HG02884 (cell line): ENCODE measurements at regions not wholly inside any gene's neighbourhood (a gene's known extent, or its start where the extent isn't known, plus 50 kb on each side); places are given as distances from the start of the nearest gene placed in this dataset.

Experiments used
- ATAC-seq: cut with Tn5 transposase; IDR thresholded peaks from one replicate; pipeline ENCODE4 v1.9.1; 2021; ENCODE audit warnings: mild to moderate bottlenecking, moderate library complexity; ENCODE audit not compliant: unreplicated experiment

DNA sequence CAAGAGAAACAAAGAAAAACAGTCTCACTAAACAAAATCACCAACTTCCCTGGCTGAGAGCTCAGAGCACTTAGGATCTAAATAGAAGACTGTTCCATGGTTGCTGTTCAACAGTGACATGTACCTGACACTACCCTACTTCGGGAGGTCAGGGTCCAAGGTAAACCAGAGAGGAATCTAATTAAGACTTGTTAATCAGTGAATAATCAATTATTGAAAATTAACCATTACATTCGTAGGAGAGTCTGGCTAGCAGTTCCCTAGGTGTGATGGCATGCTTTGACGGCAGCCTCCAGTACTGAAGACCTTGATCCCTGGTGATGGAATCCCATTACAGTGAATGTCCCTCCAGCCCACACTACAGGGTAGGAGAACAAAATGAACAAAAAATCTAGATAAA, 154.0 kb upstream of the AFDN start:
- ATAC-seq = no peak

DNA sequence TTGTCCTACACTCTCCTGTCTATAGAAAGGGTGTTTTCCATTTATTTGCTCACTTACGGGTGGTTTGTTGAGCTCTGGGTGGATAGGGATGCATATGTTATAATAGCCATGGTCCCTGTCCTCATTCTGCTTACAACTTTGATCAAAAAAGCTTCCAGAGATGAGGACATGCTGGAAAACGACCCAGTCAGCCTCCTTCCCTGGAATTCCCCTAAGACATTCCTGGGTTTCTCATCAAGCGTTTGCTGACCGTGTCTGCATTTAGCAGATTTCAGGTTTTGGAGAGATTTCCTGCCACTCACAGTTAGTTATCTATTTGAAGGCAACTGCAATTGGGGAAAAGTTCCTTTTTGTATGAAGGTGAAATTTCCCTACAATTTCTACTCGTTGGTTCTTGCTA, 152.8 kb upstream of the AFDN start:
- no peak for ATAC-seq

GRCh38 chr6:167674486-167674885, 152.2 kb upstream of the AFDN start:
- ATAC-seq = no peak

DNA sequence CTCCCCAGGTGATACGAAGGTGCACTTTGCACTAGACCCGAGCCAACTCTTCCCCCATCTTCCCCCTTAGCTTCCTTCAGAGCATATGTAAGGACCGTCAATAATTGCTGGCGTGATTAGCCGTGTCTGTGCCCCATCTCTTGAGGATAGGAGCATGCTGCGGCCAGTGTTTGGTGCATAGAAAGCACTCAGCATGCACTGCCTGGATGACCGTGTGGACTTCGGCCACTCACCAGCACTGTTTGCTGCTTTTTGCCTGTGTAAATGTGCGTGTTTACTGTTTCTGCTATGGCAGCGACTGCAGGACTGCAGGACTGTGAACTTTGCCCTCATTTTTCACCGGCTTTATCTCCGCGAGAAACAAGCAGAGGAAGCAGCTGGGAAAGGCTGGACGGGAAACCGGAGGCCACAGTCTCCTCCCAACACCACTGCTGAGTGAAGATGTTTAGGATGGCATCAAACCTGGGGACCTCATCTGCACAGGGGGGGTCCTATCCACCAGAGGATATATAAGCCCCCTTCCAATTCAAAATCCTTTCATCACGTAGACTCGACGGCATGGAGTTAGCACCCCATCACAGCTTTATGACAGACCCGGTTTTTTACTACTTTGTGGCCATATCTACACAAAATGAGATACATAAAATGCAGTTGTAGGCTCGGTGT, 150.6 kb upstream of the AFDN start:
- no peak for ATAC-seq

DNA sequence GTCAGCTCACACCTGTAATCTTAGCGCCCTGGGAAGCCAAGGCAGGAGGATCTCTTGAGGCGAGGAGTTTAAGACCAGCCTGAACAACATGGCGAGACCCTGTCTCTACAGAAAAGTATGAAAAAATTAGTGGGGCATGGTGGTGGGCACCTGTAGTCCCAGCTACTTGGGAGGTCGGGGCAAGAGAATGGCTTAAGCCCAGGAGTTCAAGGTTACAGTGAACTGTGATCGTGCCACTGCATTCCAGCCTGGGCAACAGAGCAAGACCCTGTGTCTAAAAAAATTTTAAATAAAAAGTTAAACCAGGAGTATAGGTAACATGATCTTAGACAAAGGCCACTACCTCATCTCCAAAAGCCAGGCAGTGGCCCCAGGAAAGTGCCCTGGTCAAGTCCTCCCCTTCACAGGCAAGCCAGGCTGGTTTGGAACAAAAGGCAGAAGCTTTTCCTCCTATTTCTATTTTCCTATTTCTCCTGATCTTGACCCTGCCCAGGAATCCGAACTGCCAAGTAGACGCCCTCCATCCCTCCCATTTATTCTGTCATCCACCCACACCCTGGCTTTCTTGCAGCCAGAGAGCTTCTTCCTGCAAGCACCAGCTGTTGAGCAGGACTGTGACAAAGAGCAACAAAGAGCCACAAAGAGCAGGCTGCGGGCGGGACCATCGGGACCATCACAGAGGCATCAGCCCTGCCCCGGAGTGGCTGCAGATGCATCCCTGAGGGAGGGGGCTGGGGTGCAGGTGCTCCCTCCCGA, 149.9 kb upstream of the AFDN start:
- ATAC-seq = no peak

- ATAC-seq = no peak
These were observed 149.3 kb upstream of the AFDN start for GRCh38 chr6:167677422-167677789.

- no peak for ATAC-seq
These were observed 148.3 kb upstream of the AFDN start for GRCh38 chr6:167678102-167679101.

GRCh38 chr6:167679122-167679736, 147.5 kb upstream of the AFDN start:
- no peak for ATAC-seq

DNA sequence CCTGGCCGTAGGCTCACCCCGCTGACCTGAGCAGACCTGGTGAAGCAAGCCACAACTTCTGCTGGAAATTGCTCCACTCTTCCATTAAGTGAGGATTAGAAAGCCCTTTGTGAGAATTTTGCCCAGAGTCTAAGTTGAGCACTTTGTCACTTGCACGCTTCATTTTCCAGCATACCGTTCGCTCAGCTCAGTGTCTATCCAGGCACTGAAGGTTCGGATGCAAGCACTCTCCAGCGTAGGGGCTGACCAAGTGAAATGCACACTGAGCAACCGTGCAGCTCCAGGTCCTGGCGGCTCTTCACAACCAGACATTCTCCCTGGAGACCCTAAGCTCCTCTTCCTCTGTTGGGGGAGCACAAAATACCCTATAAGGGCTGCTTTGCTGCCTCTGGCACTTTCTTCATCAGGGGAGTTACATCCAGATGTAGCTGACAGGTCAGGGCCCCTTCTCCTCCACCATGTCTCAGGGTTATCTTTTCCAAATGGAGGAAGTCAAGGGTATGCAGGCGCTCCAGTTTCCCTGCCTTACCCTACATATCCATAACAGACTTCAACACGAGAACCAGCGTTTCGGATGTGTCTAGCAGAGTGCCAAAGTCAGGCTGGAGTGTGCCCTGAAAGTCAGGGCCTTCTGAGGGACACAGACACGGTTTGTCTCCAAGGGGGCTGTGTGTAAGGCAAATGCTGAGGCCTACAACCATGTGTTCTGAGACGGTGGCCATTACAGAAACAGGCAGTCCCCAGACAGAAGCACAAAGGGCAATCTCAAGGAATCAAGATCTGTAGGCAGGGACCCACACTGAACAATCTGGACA, 146.7 kb upstream of the AFDN start:
- ATAC-seq = no peak

DNA sequence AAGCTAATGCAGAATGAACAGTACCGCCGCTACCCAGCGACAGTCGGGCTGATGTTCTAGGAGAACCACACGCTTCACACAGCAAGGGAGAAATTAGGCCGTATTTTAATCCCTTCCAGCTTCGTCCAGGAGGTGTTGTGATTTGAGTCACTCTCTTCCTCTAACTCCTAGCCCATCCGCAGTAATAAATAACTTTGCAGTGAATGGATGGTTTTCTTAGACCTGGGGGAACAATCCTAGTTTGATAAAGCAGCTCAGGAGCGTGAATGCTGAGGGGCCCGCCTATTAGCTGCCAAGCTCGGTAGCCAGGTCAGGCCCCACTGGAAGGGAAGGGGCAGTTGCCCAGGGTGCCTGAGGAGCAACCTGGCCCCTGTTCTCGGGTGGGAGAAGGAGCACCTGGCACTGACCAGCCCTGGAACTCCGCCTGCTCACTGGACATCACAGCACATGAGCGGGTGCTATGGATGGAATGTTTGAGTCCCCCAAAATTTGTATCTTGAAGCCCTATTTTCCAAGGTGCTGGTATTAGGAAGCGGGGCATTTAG, 146.0 kb upstream of the AFDN start:
- no peak for ATAC-seq

DNA sequence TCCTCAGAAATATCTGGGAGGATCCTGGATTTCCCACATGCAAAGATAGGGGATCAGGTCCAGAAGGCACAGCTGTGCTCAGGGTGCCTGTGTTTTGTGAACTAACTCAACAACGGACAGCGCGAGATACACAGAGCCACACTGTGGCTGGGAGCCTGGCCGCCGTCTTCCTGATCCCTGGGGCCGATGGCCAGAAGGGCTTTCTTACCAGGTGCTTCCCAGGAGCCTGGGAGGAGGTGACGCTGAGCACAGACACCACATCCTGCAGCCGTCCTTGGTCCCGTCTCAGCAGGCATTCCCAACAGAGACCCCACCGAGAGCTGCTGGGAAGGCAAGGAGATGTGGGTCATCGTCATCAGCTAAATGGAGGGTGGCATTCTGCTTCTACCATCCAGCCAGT, 144.6 kb upstream of the AFDN start:
- ATAC-seq = no peak

DNA sequence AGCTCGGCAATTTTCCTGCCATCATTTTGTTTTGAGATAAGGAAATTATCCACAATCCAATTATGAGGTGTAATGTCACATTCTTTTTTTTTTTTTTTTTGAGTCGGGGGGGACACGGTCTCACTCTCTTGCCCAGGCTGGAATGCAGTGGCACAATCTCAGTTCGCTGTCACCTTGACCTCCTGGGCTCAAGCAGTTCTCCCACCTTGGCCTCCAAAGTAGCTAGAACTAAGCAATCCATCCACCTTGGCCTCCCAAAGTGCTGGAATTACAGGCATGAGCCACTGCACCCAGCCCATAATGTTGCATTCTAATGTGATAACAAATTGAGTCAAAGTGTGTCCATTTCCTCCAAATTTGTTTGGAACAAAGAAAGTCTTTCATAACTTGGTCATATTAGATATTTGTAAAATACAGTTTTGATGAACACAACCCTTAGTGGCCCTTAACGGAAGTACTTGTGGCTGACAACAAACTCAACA, 144.1 kb upstream of the AFDN start:
- no peak for ATAC-seq

GRCh38 chr6:167683028-167683862, 143.5 kb upstream of the AFDN start:
- no peak for ATAC-seq

DNA sequence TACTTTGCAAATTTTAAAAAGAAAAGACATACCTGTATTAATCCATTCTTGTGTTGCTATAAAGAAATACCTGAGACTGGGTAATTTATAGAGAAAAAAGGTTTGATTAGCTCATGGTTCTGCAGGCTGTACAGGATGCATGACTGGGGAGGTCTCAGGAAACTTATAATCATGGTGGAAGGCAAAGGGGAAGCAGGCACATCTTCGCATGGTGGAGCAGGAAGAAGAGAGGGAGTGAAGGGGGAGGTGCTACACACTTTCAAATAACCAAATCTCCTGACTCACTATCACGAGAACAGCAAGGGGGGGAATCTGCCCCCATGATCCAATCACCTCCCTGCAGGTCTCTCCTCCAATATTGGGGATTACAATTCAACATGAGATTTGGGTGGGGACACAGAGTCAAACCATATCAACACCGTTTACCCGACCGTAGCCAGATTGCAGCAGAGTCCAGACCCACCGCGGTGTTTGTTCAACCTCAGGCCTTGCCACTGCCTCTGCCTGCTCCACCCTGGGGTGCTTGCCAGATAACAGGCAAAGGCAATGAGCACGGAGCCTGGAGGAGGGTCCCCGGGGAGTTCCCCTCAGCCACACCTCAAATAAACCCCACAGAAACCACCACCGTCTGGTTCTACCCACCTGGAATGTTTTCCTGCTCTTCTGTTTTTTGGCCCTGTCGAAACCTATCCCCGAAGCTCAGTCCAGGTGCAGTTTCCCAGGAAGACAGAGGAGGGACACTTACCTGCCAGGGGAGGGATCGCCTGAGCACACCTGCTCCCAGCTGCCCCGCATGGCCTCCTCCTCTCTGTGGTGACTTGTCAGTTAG, 142.2 kb upstream of the AFDN start:
- ATAC-seq = no peak

- ATAC-seq = no peak
These were observed 141.1 kb upstream of the AFDN start for GRCh38 chr6:167685654-167686053.

DNA sequence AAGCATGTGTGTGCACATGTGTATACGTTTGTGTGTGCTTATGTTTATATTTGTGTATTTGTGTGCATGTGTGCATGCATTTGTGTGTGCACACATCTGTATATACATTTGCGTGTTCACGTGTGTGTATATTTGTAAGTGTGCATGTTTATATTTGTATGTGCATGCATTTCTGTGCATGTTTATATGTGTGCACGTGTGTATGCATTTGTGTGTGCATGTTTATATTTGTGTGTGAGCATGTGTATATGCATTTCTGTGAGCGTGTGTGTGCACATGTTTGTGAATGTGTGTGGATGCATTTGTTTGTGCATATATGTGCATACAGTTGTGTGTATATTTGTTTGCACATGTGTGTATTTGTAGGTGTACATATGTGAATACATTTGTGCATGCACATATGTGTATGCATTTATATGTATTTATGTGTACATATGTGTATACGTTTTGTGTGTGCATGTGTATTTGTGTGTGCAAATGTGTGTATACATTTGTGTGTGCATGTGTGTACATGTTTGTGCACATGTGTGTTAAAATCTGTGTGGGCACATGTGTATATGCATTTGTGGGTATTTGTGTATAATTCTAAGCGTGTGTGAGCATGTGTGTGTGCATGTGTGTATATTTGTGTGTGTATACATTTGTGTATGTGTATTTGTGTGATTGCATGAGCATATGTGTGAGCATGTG, 140.4 kb upstream of the AFDN start:
- ATAC-seq = no peak

DNA sequence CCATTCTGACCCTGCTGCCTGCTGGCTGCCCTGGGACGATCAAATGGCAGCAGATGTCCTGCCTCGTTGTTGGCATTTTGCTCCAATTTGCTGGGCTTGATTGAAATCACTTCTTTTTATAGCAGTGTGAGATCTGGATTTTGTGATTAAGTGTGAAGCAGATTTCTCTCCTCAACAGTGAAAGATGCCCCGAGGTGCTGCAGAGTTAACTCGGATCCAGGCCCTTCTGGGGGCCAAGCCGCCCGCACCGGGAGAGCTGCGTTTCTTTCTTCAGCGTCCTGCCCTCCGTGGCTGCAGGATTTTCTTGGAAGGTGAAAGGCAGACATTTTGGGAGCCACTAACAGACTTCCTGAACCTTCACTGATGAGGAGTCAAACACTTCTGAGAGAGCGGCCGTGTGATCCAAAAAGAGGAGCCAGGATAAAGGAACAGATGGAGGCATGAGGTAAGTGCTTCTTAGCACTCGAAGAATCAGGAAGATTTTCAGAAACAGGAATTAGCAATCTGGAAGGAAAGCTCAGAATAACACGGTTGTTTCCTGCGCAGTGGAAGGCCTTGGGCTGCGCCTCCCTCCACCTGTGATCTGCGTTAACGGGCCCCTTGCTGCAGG, 139.5 kb upstream of the AFDN start:
- no peak for ATAC-seq
